HAP-1 (cell line): ENCODE measurements at regions not wholly inside any gene's neighbourhood (a gene's known extent, or its start where the extent isn't known, plus 50 kb on each side); places are given as distances from the start of the nearest gene placed in this dataset.

Experiments used
- DNase-seq, 2 experiments: peaks; one replicate each; pipeline ENCODE4 v3.0.0-alpha.2; 2016 to 2020; ENCODE audit warnings: low spot score in 2 of 2
- H3K27me3 ChIP-seq: fragments of 250-450 bp; sonication (Bioruptor Pico); 2 replicates; pipeline ENCODE4 v1.5.1; 2020; ENCODE audit warnings: low read depth, mild to moderate bottlenecking, moderate library complexity
- H3K36me3 ChIP-seq: fragments of 250-450 bp; sonication (Bioruptor Pico); replicated peaks from 2 replicates; pipeline ENCODE4 v1.5.1; 2020; ENCODE audit warnings: mild to moderate bottlenecking
- H3K4me1 ChIP-seq: fragments of 250-450 bp; sonication (Bioruptor Pico); 2 replicates; pipeline ENCODE4 v1.5.1; 2020; ENCODE audit warnings: mild to moderate bottlenecking
- H3K4me3 ChIP-seq: fragments of 250-450 bp; sonication (Bioruptor Pico); 2 replicates; pipeline ENCODE4 v1.5.1; 2020; ENCODE audit warnings: mild to moderate bottlenecking, moderate library complexity
- H3K9me3 ChIP-seq: fragments of 250-450 bp; sonication (Bioruptor Pico); 2 replicates; pipeline ENCODE4 v1.5.1; 2020; ENCODE audit warnings: mild to moderate bottlenecking, moderate library complexity
- in situ Hi-C: fragments of 300-500 bp; cut with MboI; formaldehyde crosslinking; loops from 3 replicates; pipeline ENCODE4 v1.14.3; 2020; ENCODE audit warnings: low sequenced_read_pairs, inconsistent platforms, mixed read lengths

DNA sequence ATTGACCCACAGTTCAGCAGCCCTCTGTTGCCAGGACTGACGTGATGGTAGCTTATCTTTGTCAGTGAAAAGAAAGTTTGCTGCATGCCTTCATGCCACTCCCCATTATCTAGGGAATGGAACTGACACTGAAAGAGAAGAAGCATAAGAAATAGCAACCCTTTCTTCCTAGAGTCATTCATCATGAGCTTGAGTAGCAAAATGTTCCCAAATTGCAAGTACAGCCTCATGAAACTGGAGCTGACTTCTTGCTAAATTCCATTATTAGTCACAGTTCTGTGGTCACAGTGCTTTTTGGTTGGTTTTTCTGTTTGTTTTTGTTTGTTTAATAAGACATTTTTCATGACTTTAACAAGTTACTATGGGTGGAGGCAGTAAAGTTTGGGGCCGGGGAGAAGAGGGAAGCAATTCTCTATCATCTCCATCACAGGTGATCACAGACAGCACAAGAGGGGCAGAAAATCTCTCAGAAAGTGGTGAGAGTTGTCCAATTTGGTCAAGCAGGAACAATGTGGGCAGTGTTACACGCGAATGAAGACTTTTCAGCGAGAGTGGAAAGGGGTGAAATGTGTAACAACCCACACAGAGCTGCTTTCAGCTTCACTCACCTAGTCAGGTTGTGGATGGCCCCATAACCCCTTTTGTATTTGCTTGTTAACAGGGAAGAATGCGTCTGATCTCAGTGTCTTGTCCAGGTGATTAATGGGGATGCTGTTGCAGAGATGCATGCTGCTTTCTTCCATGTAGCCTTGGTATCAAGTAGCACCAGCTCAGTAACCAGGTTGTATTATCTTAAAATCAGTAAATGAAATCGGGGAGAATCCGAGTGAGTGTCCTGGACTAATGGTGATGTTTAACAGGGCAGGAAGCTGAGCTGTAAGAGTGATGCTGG lies 440.4 kb downstream of the DMRT2 start:
- Histone ChIP-seq H3K36me3 (no peaks in the 10 kb centered on the region), H3K4me1 (no peaks in the 10 kb centered on the region), H3K9me3 (no peaks in the 10 kb centered on the region), H3K4me3 (no peak overlapping the region), H3K27me3 (no peaks in the 10 kb centered on the region)
- in situ Hi-C loops, result no loop called here
- DNase-seq, result no peak

DNA sequence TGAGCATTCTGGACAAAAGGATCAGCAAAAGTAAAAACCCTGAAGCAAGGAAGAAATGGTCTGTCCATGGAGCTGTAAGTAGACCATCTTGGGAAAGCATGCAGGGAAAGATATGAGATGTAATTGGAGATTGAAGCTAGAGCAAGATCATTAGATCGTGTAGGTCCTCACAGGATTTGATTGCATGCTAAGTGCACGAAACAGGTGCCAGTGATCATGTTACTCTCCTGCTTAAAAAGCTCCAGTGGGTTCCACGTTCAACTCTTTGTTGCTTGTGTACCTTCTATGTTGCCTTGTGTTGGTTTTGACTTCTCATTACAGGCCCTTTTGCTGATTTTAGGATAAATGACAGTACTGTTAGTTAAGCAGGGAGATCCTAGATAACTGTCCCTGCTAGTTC lies 442.0 kb downstream of the DMRT2 start:
- H3K4me1 ChIP-seq, result no peaks in the 10 kb centered on the region
- no peaks in the 10 kb centered on the region for H3K9me3 ChIP-seq
- H3K36me3 ChIP-seq, result no peaks in the 10 kb centered on the region
- H3K4me3 ChIP-seq, result no peak overlapping the region
- in situ Hi-C loops, result no loop called here
- H3K27me3 ChIP-seq, result no peaks in the 10 kb centered on the region
- no peak for DNase-seq

DNA sequence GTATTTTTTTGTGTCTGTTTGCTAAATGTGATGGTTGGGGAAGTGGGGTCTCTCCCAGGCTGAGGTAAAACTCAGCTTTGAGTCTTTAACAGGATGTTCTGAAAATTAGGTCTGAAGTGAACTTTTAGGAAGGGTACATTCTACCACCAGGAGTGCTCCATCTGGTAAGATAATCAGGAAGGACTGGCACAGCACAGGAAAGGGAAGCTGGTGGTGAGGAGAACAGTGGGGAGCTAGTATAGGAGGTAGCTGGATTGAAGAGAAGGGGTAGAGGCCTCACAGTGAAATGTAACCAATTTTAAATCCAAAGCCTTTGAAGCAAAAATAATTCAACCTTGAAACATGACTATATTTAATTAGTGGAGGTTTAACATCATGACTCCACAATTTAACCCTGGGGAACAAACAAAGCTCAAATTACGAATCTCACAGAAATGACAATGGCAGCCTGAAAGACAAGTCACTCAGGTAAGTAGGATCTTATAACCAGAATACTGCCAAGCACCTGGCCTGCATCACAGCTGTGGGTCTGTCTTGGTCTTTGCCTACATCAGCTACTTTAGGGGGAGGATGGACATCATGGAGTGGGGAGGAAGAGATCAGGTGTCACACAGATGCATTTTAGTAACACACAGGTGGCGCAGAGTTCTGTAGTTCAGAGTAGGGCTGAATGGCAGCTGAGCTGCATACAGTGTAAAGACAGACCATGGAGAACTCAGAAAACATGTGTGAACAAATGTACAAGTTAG lies 445.3 kb downstream of the DMRT2 start:
- DNase-seq, result no peak
- no peaks in the 10 kb centered on the region for H3K27me3 ChIP-seq
- in situ Hi-C loops, result no loop called here
- no peaks in the 10 kb centered on the region for H3K36me3 ChIP-seq
- no peaks in the 10 kb centered on the region for H3K4me1 ChIP-seq
- H3K9me3 ChIP-seq, result no peaks in the 10 kb centered on the region
- no peak overlapping the region for H3K4me3 ChIP-seq

DNA sequence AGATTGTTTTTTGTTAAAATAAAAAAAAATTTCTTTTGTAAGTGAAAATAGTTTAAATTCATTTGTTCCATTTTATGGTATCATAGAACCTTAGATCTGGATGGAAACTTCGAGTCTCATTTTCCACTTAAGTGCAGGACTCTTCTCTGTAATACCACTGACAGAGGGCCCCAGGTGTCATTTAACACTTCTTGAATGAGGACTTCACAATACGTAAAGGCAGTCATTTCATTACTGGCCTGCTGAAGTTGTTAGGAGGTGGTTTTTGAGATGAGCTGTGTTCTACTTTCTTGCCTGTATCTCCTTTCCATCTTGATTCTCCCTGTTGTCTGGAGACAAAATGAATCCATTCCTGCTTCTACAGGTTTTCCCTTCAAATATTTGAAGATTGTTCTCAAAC lies 455.3 kb downstream of the DMRT2 start:
- no peak for DNase-seq
- Histone ChIP-seq H3K27me3 (no peaks in the 10 kb centered on the region), H3K9me3 (no peaks in the 10 kb centered on the region), H3K36me3 (no peaks in the 10 kb centered on the region), H3K4me3 (no peak overlapping the region), H3K4me1 (no peaks in the 10 kb centered on the region)
- in situ Hi-C loops, result no loop called here

DNA sequence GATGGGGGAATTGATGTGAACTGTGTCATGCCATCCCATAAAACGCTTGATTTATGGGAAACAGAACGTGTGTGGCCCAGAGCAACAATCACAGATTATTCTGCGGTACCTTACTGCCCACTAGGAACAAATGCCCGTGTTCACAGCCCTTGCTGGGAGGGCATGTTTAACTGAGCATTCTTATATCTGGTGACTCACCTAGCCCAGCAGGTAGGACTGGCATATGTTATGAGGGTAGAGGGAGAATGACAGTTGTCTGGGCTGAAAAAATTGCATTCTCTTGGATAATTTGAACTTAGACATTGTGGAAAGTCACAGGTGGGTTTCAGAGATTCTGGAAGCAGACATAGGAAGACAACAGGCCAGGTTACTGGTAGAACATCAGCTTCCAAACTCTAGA lies 460.6 kb downstream of the DMRT2 start:
- Histone ChIP-seq H3K27me3 (no peaks in the 10 kb centered on the region), H3K4me1 (no peaks in the 10 kb centered on the region), H3K9me3 (no peaks in the 10 kb centered on the region), H3K4me3 (no peak overlapping the region), H3K36me3 (no peaks in the 10 kb centered on the region)
- in situ Hi-C loops, result no loop called here
- DNase-seq, result no peak

DNA sequence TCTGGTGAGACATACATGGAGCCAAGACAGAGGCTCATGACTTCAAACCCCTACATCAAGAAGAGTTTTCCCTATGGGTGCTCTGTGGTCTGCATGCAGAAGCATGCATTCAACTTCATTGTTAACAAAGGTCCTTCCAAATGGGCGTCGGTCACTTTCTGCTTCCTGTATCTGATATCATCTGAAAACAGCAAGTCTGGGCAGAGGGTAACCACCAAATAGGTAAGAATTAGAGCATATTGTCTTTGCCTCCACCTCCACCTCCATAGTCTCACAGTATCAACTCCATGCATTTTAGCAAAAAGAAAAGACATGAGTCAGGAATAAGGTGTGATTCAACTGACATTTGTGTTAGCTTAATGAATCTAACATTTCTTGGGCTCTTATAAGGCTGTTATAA lies 462.9 kb downstream of the DMRT2 start:
- in situ Hi-C loops, result no loop called here
- Histone ChIP-seq H3K9me3 (no peaks in the 10 kb centered on the region), H3K36me3 (no peaks in the 10 kb centered on the region), H3K27me3 (no peaks in the 10 kb centered on the region), H3K4me3 (no peak overlapping the region), H3K4me1 (no peaks in the 10 kb centered on the region)
- DNase-seq, result no peak

DNA sequence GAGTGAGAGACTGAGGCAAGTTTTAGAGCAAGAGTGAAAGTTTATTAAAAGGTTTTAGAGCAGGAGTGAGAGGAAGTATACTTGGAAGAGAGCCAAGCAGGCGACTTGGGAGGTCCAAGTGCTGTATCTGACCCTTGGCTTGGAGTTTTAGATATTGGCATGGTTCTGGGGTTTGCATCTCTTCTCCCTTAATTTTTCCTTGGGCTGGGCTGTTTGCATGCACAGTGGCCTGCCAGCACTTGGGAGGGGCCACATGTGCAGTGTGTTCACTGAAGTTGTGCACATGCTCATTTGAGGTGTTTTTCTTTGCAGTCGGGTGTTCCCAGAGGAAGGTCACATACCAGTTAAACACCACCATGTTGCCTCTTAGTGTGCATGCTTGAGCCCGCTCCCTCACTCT lies 464.1 kb downstream of the DMRT2 start:
- in situ Hi-C loops, result no loop called here
- no peak for DNase-seq
- no peaks in the 10 kb centered on the region for H3K4me1 ChIP-seq
- H3K4me3 ChIP-seq, result no peak overlapping the region
- no peaks in the 10 kb centered on the region for H3K27me3 ChIP-seq
- H3K36me3 ChIP-seq, result no peaks in the 10 kb centered on the region
- no peaks in the 10 kb centered on the region for H3K9me3 ChIP-seq

DNA sequence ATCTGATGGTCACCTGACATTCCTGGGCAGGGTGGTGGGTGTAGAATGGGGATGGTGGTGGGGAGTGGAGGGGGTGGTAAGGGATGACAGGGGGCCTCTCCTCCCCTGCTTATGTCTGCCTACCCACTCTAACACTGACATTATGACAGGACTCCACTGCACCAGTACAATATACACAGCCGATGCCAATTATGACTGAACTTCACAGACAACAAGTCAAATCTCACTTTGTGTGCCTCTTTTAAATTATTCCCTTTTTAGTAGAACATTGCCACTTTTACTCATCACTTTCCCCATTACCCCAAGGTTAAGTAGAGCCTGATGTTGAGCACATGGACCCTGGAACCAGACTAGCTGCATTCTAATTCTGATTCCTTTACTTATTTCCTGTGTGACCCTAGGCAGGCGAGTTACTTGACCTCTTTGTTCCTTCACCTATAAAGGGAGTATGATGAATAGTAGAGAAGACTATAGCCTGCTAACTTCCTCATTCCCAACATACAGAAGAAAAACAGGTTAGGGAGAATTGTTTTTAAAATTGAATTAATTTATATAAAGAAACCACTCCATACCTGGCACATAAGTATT lies 464.7 kb downstream of the DMRT2 start:
- Histone ChIP-seq H3K36me3 (no peaks in the 10 kb centered on the region), H3K27me3 (no peaks in the 10 kb centered on the region), H3K4me1 (no peaks in the 10 kb centered on the region), H3K9me3 (no peaks in the 10 kb centered on the region), H3K4me3 (no peak overlapping the region)
- DNase-seq, result no peak
- in situ Hi-C loops, result no loop called here

DNA sequence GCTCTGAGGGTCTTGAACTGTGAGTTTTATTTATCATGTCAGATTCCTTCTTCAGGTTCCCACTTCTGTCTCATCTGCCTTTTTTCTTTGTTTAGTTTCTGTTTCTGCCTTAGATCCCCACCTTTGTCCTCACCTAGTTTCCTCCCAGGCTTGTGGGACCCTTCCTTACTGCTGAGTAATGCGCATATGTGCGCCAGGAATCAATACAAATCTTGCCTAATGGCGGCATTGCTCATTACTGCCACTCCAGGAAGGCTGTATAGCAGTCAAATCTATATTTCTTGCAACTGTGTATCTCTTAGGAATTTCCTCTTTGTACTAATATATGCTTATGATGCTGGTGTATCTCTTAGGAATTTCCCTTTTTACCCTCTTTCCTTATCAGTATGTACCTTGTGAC lies 465.4 kb downstream of the DMRT2 start:
- Histone ChIP-seq H3K36me3 (no peaks in the 10 kb centered on the region), H3K27me3 (no peaks in the 10 kb centered on the region), H3K4me3 (no peak overlapping the region), H3K4me1 (no peaks in the 10 kb centered on the region), H3K9me3 (no peaks in the 10 kb centered on the region)
- in situ Hi-C loops, result no loop called here
- no peak for DNase-seq

DNA sequence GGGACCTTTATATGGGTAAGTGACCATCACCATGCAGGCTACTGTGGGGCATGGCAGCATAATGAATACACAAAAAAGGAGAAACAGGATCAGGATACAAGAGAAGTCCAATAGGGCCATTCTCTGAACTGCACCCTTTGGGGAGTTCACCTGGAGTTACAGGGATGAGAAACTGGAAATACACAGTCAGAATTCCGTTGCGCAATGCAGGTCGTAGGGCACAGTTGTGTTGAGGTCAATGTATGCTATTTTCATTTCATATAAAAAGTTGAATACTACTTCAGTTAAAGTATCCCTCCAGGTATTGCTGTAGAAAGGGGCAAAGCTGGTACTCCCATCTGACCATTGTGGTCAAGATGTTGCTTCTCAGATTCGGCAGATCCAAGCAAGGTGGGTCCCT lies 471.4 kb downstream of the DMRT2 start:
- in situ Hi-C loops, result no loop called here
- Histone ChIP-seq H3K36me3 (no peaks in the 10 kb centered on the region), H3K27me3 (no peaks in the 10 kb centered on the region), H3K4me3 (no peak overlapping the region), H3K9me3 (no peaks in the 10 kb centered on the region), H3K4me1 (no peaks in the 10 kb centered on the region)
- no peak for DNase-seq

DNA sequence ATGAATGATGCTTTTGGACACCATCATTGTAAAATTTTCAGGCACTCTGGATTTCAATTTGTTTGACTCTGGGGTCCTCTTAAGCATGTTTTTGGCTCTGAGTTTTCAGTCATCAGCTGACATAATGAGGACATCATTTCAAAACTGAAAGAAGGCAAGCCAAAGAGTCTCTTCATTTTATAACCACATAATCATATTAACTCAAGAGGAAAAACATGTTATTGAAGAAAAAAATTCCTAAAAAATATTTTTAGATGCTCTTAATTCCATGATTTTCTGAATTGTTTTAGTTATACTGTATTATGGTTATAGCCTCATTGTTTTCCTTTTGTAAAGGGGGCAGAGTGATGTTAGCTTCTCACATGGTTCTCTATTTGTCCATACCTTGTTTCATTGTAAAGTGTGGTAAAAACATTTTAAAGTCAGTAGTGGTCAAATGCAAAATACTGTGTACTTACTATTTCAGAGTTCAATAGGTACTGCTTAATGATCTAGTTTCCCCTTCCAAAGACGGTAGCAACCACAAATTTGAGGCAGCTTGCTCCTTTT lies 472.1 kb downstream of the DMRT2 start:
- H3K4me1 ChIP-seq, result no peaks in the 10 kb centered on the region
- no peaks in the 10 kb centered on the region for H3K9me3 ChIP-seq
- in situ Hi-C loops, result no loop called here
- DNase-seq, result no peak
- H3K36me3 ChIP-seq, result no peaks in the 10 kb centered on the region
- no peaks in the 10 kb centered on the region for H3K27me3 ChIP-seq
- H3K4me3 ChIP-seq, result no peak overlapping the region

DNA sequence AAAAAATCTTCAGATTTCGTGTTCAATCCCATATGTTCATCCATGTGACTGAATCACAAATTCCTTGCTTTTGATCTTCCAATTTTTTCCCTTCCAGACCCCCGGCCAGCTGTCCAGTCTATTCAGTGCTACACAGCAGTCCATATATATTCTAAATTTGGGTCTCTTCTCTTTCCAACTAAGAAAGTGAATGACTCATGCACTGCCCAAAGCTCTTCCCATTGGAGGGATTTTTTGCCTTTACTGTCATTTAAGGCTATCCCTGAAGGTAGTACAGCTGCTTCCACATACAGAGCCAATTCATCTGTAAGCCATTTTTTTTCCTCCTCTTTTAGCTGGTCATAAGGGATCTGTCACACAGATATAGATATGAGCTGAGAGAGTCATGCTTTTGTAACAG lies 478.3 kb downstream of the DMRT2 start:
- Histone ChIP-seq H3K9me3 (no peaks in the 10 kb centered on the region; the same call in 1 of the 2 replicates), H3K4me3 (no peak overlapping the region), H3K4me1 (no peaks in the 10 kb centered on the region), H3K27me3 (no peaks in the 10 kb centered on the region), H3K36me3 (no peaks in the 10 kb centered on the region)
- in situ Hi-C loops, result no loop called here
- DNase-seq, result no peak

DNA sequence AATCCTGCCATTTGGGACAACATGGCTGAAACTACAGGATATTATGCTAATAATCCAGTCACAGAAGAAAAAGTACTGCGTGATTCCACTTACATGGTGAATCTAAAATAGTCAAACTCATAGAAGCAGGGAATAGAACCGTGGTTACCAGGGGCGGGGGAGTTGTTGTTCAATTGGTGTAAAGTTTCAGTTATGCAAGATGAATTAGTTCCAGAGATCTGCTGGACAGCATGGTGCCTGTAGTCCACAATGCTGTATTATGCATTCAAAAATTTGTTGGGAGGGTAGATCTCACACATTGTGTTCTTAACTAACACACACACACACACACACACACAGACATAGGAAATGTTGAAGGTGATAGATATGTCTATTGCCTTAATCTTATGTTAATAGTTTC lies 480.5 kb downstream of the DMRT2 start:
- no peaks in the 10 kb centered on the region; the same call in 1 of the 2 replicates for H3K9me3 ChIP-seq
- H3K36me3 ChIP-seq, result no peaks in the 10 kb centered on the region
- in situ Hi-C loops, result no loop called here
- H3K4me3 ChIP-seq, result no peak overlapping the region
- no peaks in the 10 kb centered on the region for H3K27me3 ChIP-seq
- H3K4me1 ChIP-seq, result no peaks in the 10 kb centered on the region
- DNase-seq, result no peak

DNA sequence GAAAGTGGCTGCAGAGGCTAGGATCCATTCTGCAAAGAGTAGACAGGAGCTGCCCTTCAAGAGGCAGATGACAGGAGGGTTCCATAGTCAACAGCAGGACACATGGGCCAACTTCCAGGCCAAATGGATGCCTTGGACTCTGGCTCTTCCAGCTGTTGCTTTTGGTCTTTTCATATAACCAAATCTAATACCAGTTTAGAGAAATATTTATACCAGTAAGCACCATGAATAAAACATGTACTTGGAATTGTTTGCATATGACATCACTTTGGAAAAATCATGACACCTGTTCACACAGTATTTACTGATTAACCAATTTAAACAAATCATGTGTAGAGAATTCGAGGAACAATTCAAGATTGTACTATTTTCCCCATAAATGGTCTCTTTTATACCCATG lies 481.3 kb downstream of the DMRT2 start:
- Histone ChIP-seq H3K27me3 (no peaks in the 10 kb centered on the region), H3K9me3 (no peaks in the 10 kb centered on the region; the same call in 1 of the 2 replicates), H3K4me3 (no peak overlapping the region), H3K4me1 (no peaks in the 10 kb centered on the region), H3K36me3 (no peaks in the 10 kb centered on the region)
- in situ Hi-C loops, result no loop called here
- no peak for DNase-seq
